ENCODE measurements at regions not wholly inside any gene's neighbourhood (a gene's known extent, or its start where the extent isn't known, plus 50 kb on each side); places are given as distances from the start of the nearest gene placed in this dataset.

- Histone ChIP-seq H3K36me3 (ENCODE audit: insufficient read depth, low read length) (no peaks in the 10 kb centered on the region), H3K4me3 (ENCODE audit: insufficient read depth, low read depth, low read length) (no peak overlapping the region), H3K27me3 (ENCODE audit: insufficient read depth, low read length) (no peaks in the 10 kb centered on the region), H4K20me1 (ENCODE audit: insufficient read depth, low read length) (no peaks in the 10 kb centered on the region), H3K9me3 (ENCODE audit: insufficient read depth, low read depth, low read length) (no peaks in the 10 kb centered on the region), H3K9ac (ENCODE audit: low read length) (peak overlapping the region; percentile 69), H3K4me2 (ENCODE audit: low read length) (peak overlapping the region; percentile 79), H3K79me2 (ENCODE audit: insufficient read depth, low read length) (no peaks in the 10 kb centered on the region), H2AFZ (ENCODE audit: low read depth, low read length) (peak overlapping the region; percentile 30), H3K4me1 (ENCODE audit: insufficient read depth, low read length) (peaks cover 27% of the 10 kb centered on the region), H3K27ac (ENCODE audit: low read depth, low read length) (peak overlapping the region; percentile 87)
- Mint-ChIP-seq H3K4me1 (ENCODE audit: low read depth, unreplicated experiment) (peaks cover 37% of the 10 kb centered on the region), H3K27ac (ENCODE audit: unreplicated experiment) (peak overlapping the region; percentile 95), H3K9me3 (ENCODE audit: unreplicated experiment) (no peaks in the 10 kb centered on the region), H3K36me3 (ENCODE audit: low read depth, unreplicated experiment) (no peaks in the 10 kb centered on the region), H3K4me3 (ENCODE audit: unreplicated experiment) (no peak overlapping the region), H3K27me3 (ENCODE audit: low read depth, unreplicated experiment) (no peaks in the 10 kb centered on the region)
- FAIRE-seq: no peak
- no peak for DNase-seq (ENCODE audit: low read depth)
- no peak for TF ChIP-seq EZH2 (IDR thresholded peaks at IDR 0.05; ENCODE audit: insufficient read depth, low read length)
- TF ChIP-seq CTCF (IDR thresholded peaks at IDR 0.05; ENCODE audit: insufficient read depth, low read depth, low read length): no peak
Measured at GRCh38 chr2:34104601-34105000, 505.5 kb upstream of the FAM98A start.

GRCh38 chr2:34103437-34103836, 504.3 kb upstream of the FAM98A start:
- H3K27ac ChIP-seq (ENCODE audit: low read depth, low read length): peak overlapping the region; percentile 87
- no peaks in the 10 kb centered on the region for H3K27me3 Mint-ChIP-seq (ENCODE audit: low read depth, unreplicated experiment)
- no peaks in the 10 kb centered on the region for H3K79me2 ChIP-seq (ENCODE audit: insufficient read depth, low read length)
- H3K9me3 Mint-ChIP-seq (ENCODE audit: unreplicated experiment): no peaks in the 10 kb centered on the region
- no peak overlapping the region for H3K4me3 Mint-ChIP-seq (ENCODE audit: unreplicated experiment)
- no peak overlapping the region for H3K9ac ChIP-seq (ENCODE audit: low read length)
- no peaks in the 10 kb centered on the region for H3K36me3 ChIP-seq (ENCODE audit: insufficient read depth, low read length)
- DNase-seq (ENCODE audit: low read depth) (no peak), FAIRE-seq (no peak)
- no peaks in the 10 kb centered on the region for H3K36me3 Mint-ChIP-seq (ENCODE audit: low read depth, unreplicated experiment)
- peaks cover 38% of the 10 kb centered on the region for H3K4me1 Mint-ChIP-seq (ENCODE audit: low read depth, unreplicated experiment)
- no peaks in the 10 kb centered on the region for H4K20me1 ChIP-seq (ENCODE audit: insufficient read depth, low read length)
- no peaks in the 10 kb centered on the region for H3K9me3 ChIP-seq (ENCODE audit: insufficient read depth, low read depth, low read length)
- H3K4me1 ChIP-seq (ENCODE audit: insufficient read depth, low read length): peaks cover 27% of the 10 kb centered on the region
- no peak overlapping the region for H3K4me3 ChIP-seq (ENCODE audit: insufficient read depth, low read depth, low read length)
- no peak overlapping the region for H2AFZ ChIP-seq (ENCODE audit: low read depth, low read length)
- TF ChIP-seq CTCF (IDR thresholded peaks at IDR 0.05; ENCODE audit: insufficient read depth, low read depth, low read length): no peak
- no peak overlapping the region for H3K4me2 ChIP-seq (ENCODE audit: low read length)
- no peaks in the 10 kb centered on the region for H3K27me3 ChIP-seq (ENCODE audit: insufficient read depth, low read length)
- H3K27ac Mint-ChIP-seq (ENCODE audit: unreplicated experiment): peak overlapping the region; percentile 95

DNA sequence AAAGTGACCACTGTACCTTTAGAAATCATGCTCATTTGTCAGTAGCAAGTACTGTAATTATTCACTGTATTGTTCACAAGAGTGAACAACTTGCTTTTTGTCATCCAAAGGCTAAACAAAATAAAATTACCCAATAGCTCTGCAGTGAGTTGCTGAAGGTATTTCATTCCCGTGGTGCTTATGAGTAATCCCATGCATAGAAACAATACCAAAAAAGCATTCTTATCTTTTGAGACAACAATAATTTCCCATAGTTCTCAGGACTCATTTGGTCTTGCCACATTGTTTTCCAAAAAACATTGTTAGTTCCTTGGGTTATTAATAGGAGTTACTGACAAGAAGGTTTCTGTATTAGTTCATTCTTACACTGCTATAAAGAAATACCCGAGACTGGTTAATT, 503.2 kb upstream of the FAM98A start:
- Mint-ChIP-seq H3K36me3 (ENCODE audit: low read depth, unreplicated experiment) (no peaks in the 10 kb centered on the region), H3K27me3 (ENCODE audit: low read depth, unreplicated experiment) (no peaks in the 10 kb centered on the region), H3K27ac (ENCODE audit: unreplicated experiment) (peak overlapping the region; percentile 60), H3K4me3 (ENCODE audit: unreplicated experiment) (no peak overlapping the region), H3K4me1 (ENCODE audit: low read depth, unreplicated experiment) (peaks cover 38% of the 10 kb centered on the region), H3K9me3 (ENCODE audit: unreplicated experiment) (no peaks in the 10 kb centered on the region)
- peaks cover 22% of the 10 kb centered on the region for H3K4me1 ChIP-seq (ENCODE audit: insufficient read depth, low read length)
- H3K9ac ChIP-seq (ENCODE audit: low read length): peak overlapping the region; percentile 10
- peak overlapping the region; percentile 63 for H3K27ac ChIP-seq (ENCODE audit: low read depth, low read length)
- no peak overlapping the region for H3K4me3 ChIP-seq (ENCODE audit: insufficient read depth, low read depth, low read length)
- no peak overlapping the region for H3K4me2 ChIP-seq (ENCODE audit: low read length)
- DNase-seq (ENCODE audit: low read depth): peak; percentile 62
- H3K9me3 ChIP-seq (ENCODE audit: insufficient read depth, low read depth, low read length): no peaks in the 10 kb centered on the region
- no peak for FAIRE-seq
- no peaks in the 10 kb centered on the region for H3K36me3 ChIP-seq (ENCODE audit: insufficient read depth, low read length)
- no peaks in the 10 kb centered on the region for H3K79me2 ChIP-seq (ENCODE audit: insufficient read depth, low read length)
- H2AFZ ChIP-seq (ENCODE audit: low read depth, low read length): no peak overlapping the region
- no peak for TF ChIP-seq EZH2 (IDR thresholded peaks at IDR 0.05; ENCODE audit: insufficient read depth, low read length)
- no peak for TF ChIP-seq CTCF (IDR thresholded peaks at IDR 0.05; ENCODE audit: insufficient read depth, low read depth, low read length)
- H4K20me1 ChIP-seq (ENCODE audit: insufficient read depth, low read length): no peaks in the 10 kb centered on the region
- H3K27me3 ChIP-seq (ENCODE audit: insufficient read depth, low read length): no peaks in the 10 kb centered on the region
